ENCODE measurements at regions not wholly inside any gene's neighbourhood (a gene's known extent, or its start where the extent isn't known, plus 50 kb on each side); places are given as distances from the start of the nearest gene placed in this dataset.

- H3K27ac Mint-ChIP-seq (ENCODE audit: unreplicated experiment), result no peak overlapping the region
- no peak overlapping the region for H3K4me3 Mint-ChIP-seq (ENCODE audit: unreplicated experiment)
- H3K9me3 Mint-ChIP-seq (ENCODE audit: unreplicated experiment), result no peaks in the 10 kb centered on the region
- no peak for DNase-seq (ENCODE audit: low spot score)
- no peaks in the 10 kb centered on the region for H3K4me1 Mint-ChIP-seq (ENCODE audit: unreplicated experiment)
- no peak for TF ChIP-seq CTCF (IDR thresholded peaks at IDR 0.05; ENCODE audit: unreplicated experiment)
- no peaks in the 10 kb centered on the region for H3K36me3 Mint-ChIP-seq (ENCODE audit: low read depth, unreplicated experiment)
- H3K27me3 Mint-ChIP-seq (ENCODE audit: unreplicated experiment), result peaks cover 2% of the 10 kb centered on the region
These were observed 455.3 kb upstream of the USP24 start for GRCh38 chr1:55670331-55671082.

- H3K27ac Mint-ChIP-seq (ENCODE audit: unreplicated experiment), result no peak overlapping the region
- no peak for TF ChIP-seq CTCF (IDR thresholded peaks at IDR 0.05; ENCODE audit: unreplicated experiment)
- no peak for DNase-seq (ENCODE audit: low spot score)
- H3K27me3 Mint-ChIP-seq (ENCODE audit: unreplicated experiment), result peaks cover 2% of the 10 kb centered on the region
- H3K4me1 Mint-ChIP-seq (ENCODE audit: unreplicated experiment), result no peaks in the 10 kb centered on the region
- H3K9me3 Mint-ChIP-seq (ENCODE audit: unreplicated experiment), result no peaks in the 10 kb centered on the region
- no peaks in the 10 kb centered on the region for H3K36me3 Mint-ChIP-seq (ENCODE audit: low read depth, unreplicated experiment)
- no peak overlapping the region for H3K4me3 Mint-ChIP-seq (ENCODE audit: unreplicated experiment)
These were observed 454.1 kb upstream of the USP24 start for GRCh38 chr1:55669293-55669692.

GRCh38 chr1:55662875-55663274 is 447.7 kb upstream of the USP24 start:
- no peak overlapping the region for H3K27ac Mint-ChIP-seq (ENCODE audit: unreplicated experiment)
- no peaks in the 10 kb centered on the region for H3K27me3 Mint-ChIP-seq (ENCODE audit: unreplicated experiment)
- no peaks in the 10 kb centered on the region for H3K36me3 Mint-ChIP-seq (ENCODE audit: low read depth, unreplicated experiment)
- no peak overlapping the region for H3K4me3 Mint-ChIP-seq (ENCODE audit: unreplicated experiment)
- no peak for DNase-seq (ENCODE audit: low spot score)
- H3K4me1 Mint-ChIP-seq (ENCODE audit: unreplicated experiment), result peaks cover 3% of the 10 kb centered on the region
- TF ChIP-seq CTCF (IDR thresholded peaks at IDR 0.05; ENCODE audit: unreplicated experiment), result no peak
- no peaks in the 10 kb centered on the region for H3K9me3 Mint-ChIP-seq (ENCODE audit: unreplicated experiment)

GRCh38 chr1:55658917-55659316 is 443.8 kb upstream of the USP24 start:
- Mint-ChIP-seq H3K27me3 (ENCODE audit: unreplicated experiment) (no peaks in the 10 kb centered on the region), H3K27ac (ENCODE audit: unreplicated experiment) (no peak overlapping the region), H3K36me3 (ENCODE audit: low read depth, unreplicated experiment) (no peaks in the 10 kb centered on the region), H3K9me3 (ENCODE audit: unreplicated experiment) (no peaks in the 10 kb centered on the region), H3K4me1 (ENCODE audit: unreplicated experiment) (peaks cover 4% of the 10 kb centered on the region), H3K4me3 (ENCODE audit: unreplicated experiment) (no peak overlapping the region)
- no peak for TF ChIP-seq CTCF (IDR thresholded peaks at IDR 0.05; ENCODE audit: unreplicated experiment)
- no peak for DNase-seq (ENCODE audit: low spot score)

- TF ChIP-seq CTCF (IDR thresholded peaks at IDR 0.05; ENCODE audit: unreplicated experiment), result no peak
- H3K9me3 Mint-ChIP-seq (ENCODE audit: unreplicated experiment), result no peaks in the 10 kb centered on the region
- no peak overlapping the region for H3K27ac Mint-ChIP-seq (ENCODE audit: unreplicated experiment)
- DNase-seq (ENCODE audit: low spot score), result no peak
- no peaks in the 10 kb centered on the region for H3K36me3 Mint-ChIP-seq (ENCODE audit: low read depth, unreplicated experiment)
- peaks cover 4% of the 10 kb centered on the region for H3K4me1 Mint-ChIP-seq (ENCODE audit: unreplicated experiment)
- no peaks in the 10 kb centered on the region for H3K27me3 Mint-ChIP-seq (ENCODE audit: unreplicated experiment)
- no peak overlapping the region for H3K4me3 Mint-ChIP-seq (ENCODE audit: unreplicated experiment)
These were observed 439.6 kb upstream of the USP24 start for GRCh38 chr1:55654750-55655149.

Measured in endothelial cell (in vitro differentiated cells).